Medulla oblongata (tissue), 1 donor: ENCODE measurements at regions not wholly inside any gene's neighbourhood (a gene's known extent, or its start where the extent isn't known, plus 50 kb on each side); places are given as distances from the start of the nearest gene placed in this dataset.
"Not testable (repeated sequence)": the region's sequence is repeated elsewhere in the genome, so short reads cannot be mapped to it uniquely, and the experiment has no call there.

ENCODE experiments used
- DNase-seq: peaks from one replicate; pipeline ENCODE4 v3.0.0-alpha.2; 2015; ENCODE audit errors: extremely low spot score

DNA sequence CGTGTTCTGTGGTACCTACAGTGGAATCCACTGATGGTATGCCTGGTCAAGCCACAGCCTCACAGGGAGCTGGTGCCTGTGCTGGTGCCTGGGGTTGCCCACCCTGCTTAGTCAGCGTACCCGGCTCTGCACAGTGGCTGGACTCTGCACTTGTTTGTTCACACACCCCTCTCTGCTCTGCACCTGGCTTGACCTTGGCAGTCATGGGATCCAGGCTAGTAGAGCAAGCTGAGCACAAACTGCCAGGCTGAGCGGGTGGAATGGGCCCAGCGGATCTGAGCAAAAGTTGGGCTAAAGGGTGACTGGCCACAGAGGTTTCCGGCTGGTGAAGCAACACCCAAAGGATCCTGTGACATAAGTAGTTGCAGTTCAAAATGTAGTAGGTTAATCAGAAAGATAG lies 163.5 kb downstream of the CDH19 start:
- no peak for DNase-seq

DNA sequence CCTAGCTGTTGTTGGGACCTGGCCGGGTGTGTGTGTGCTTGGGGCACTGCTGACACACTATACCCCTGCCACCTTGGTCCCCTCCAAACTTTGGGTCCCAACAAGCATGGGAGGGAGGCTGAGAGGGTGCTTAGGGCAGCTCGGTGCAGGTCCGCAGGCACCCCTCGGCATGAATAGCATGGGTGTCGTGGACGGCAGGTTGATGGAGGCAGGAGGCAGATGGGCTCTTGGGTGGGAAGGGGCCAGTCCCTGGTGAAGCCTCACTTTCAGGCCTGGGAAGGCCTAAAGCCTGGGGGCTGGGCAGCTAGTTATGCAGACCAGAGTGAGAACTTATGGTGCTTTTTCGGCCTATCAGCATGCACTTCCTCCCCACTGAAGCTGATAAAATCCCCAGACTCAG lies 164.2 kb downstream of the CDH19 start:
- no peak for DNase-seq

DNA sequence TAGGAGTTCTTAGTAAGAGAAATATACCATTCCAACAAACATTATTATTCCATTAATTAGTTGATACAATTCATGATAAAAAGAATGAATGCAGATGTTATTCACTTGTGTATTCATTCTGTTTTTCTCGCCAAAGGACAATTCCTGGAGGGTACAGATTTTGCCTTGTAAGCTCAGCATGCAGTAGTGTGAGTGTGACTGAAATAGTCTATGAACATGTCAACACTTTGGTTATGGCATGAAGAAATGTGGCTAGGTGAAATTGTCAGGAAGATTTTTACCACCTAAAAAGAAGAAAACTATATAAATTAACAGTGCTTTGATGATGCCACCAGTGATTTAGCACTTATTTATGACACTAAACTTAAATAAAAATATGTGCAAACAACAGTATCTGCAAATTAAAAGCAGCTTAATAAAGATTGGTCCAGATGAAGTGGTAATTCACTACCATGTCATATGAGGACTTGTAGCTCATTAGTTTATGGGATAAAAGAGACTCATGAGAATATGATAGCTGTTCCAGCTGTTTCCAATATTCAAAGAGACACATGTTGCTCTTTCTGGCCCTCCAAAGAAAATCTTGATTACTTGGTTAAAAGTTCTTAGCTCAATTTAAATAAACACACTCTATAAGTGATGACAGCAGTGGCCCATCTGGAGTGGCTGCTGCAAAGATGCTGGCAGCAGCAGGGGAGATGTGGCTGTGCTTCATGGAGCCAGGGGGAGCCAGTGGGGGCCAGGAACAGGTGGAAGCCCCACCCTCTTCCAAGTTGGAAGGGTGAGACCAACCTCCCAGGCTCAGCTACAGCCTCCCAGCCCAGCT lies 165.0 kb downstream of the CDH19 start:
- no peak for DNase-seq

DNA sequence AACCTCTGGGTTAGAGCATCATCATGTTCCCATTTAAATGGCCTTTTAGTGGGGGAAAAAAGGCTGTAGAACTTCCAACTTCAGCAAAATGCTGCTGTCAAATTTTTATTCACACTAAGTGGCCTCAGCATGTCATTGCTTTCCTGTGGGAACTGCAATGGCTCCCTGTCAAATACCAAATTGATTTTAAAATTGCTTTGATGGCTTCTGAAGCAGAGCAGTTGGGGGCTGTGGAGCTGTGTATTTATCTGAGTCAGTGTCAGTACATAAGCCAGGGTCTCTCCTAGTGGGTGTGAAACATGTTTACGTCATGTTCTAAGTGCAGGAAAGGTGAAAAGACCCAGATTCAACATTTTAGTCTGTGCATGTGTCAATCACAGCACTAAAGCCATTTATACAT lies 171.3 kb downstream of the CDH19 start:
- no peak for DNase-seq

DNA sequence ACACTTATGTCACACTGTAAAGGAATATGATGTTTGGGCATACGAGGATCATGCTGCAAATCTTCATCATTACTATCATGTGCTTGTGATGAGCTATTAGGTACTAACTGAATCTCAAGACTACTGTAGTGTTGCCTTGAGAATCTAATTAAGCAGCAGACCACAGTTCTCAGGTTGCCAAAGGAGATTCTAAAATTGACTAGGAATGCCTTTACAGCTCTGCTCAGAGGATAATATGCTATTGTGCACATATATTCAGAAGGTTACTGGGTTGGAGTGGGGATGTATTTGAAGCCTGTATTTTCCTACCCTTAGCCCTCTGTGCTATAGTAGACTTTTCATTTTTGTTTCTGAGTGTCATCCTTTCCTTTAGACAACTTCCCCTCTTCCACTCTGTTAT lies 175.1 kb downstream of the CDH19 start:
- DNase-seq, result no peak

DNA sequence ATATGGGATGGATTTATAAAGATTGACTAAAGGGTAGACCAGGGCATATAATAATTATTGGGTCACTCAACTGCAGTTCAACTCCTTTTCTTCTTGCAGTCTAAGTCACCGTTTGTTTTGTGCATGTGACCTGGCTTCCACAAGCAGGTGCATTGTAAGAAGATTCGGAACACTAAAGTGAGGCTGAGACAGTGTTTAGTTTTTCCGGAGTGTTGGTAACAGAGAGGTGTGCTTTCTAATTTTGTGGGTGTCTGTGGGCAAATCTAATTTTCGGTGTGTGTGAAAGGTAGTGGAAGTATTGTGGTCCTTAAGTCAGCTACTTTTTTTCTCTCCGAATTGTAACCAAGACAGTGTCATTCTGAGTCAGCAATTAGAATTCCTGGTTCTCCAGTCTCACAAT lies 184.5 kb downstream of the CDH19 start:
- no peak for DNase-seq

DNA sequence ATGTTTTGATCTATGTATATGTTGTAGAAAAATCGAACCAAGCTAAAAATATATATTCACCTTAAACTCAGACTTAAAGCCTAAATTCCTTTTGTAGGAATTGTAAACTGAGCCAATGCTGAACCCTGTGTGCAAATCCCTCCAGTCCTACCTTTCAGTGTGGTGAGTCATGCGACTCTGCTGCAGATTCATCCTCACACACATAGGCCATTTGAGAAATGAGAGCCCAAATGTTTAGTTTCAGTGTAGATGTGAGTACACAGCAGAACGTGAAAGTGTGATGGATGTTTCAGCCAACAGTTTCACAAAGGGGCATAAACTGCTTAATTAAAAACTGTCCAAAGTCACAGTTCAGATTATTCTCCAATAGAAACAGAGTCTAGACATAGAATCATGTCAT lies 193.2 kb downstream of the CDH19 start:
- DNase-seq, result no peak

DNA sequence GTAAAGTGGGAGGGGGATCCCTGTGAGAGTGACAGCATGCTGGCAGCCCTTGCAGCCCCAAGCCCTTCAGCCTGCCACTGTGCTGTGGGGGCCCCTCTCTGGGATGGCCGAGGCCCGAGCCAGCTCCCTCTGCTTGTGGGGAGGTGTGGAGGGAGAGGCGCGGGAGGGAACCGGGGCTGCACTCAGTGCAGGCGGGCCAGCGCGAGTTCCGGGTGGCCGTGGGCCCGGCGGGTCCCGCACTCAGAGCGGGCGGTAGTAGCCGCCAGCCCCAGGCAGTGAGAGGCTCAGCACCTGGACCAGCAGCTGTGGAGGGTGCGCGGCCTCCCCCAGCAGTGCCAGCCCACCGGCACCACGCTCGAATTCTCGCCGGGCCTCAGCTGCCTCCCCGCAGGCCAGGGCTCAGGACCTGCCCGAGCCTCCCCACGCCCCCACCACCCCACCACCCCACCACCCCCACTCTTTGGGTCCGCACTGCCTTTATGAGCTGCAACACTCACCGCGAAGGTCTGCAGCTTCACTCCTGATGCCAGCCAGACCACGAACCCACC lies 208.1 kb downstream of the CDH19 start:
- no peak for DNase-seq

DNA sequence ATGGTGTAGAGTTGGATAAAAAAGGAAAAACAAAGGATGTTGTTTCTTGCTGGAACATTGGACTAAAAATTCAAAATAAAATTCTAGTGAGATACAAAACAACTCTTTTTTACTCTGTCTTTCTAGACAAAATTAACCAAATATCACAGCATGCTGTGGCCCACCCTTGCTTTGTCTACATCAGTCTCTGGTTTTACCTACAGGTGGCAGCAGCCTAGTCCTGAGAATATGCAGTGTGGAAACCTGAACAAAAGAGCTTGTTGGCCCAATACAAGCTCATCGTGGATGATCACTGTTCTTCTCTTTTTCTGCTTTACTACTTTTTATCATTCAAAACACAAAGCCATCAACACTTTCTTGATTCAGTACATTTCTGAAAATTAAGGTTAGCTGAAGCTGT lies 210.4 kb downstream of the CDH19 start:
- no peak for DNase-seq

DNA sequence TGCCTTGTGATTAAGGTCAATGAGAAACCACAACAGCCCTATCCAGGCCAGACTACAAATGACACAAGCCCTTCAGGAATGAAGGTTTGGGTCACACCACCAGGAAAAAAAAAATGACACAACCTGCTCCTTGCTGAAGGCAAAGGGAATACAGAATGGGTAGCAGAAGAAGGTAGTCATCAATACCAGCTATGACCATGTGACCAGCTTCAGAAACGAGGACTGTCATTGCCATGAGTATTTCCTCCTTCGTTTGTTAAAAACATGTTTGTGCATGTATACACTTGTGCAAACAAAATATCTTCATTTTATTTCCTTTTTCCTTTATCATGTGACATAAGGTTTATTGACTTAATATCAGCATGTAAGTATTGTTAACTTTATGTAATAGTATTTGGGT lies 226.6 kb downstream of the CDH19 start:
- no peak for DNase-seq

DNA sequence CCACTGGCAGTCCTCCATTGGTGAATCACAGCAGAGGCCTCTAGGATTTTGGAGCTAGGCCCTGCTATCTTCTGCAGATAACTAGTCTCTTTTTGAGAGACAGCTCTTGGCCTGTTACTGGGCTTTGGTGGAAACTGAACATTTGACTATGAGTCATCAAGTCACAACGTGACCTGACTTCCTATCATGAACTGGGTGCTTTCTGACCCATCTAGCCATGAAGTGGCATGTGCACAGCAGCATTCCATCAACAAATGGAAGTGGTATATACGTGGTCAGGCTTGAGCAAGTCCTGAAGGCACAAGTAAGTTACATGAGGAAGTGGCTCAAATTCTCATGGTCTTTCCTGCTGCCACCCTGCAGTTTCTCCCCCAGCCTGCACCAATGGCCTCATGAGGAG lies 228.5 kb downstream of the CDH19 start:
- not testable (repeated sequence) for DNase-seq

DNA sequence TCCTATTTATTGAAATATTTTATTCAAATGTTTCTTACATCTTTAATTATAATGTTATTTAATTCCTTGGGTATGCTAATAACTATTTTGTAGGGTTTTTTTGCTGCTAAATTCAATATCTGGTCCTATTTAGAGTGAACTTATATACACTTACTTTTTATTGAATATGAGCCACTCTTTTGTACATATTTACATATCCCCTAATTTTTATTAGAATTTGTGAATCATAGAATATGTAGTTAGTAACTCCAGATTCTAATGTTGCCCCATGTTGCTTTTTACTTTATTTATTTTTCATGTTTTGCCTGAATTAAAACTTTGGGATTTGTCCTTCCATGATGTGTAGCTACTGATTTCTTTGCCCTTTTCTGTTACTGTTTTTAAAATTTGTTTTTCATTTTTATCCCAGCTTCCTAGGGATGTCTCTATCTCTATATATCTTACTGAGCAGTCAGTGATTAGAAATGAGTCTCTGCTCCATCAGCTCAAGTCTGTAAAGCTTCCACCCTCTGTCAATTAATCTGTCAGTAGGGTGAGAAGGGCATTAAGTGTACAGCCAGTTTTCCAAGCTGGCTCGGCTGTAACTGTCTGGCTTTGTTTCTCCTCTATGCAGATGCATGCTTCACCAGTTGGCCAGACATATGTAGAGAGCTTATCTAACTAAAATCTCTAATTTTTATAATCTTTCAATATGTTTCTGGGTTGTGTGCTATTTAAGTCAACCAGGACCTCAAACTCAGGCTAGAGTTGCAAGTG lies 256.9 kb downstream of the CDH19 start:
- no peak for DNase-seq

DNA sequence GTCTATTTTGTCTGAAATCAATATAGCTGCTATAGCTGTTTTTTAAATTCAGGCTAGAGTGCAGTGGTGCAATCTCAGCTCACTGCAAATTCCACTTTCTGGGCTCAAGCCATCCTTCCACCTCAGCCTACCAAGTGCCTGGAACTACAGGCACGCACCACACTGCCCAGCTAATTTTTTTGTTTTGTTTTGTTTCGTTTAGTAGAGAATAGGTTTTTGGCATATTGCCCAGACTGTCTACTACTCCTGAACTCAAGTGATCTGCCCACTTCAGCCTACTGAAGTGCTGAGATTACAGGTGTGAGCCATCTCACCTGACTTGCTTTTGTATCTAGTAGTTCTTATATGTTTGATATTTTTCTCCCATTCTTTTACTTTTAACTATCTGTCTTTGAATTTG lies 259.7 kb downstream of the CDH19 start:
- no peak for DNase-seq

DNA sequence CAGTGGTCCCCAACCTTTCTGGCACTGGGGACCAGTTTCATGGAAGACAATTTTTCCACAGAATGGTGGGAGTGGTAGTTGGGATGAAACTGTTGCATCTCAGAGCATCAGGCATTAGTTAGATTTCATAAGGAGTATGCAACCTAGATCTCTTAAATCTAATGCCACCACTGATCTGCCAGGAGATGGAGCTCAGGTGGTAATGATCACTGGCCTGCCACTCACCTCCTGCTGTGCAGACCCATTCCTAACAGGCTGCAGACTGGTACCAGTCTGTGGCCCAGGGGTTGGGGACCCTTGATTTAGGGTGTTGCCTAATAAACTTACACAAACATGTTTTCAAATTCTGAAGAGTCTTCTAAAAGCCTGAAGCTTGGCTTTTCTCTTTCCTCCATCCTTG lies 261.3 kb downstream of the CDH19 start:
- DNase-seq, result no peak

DNA sequence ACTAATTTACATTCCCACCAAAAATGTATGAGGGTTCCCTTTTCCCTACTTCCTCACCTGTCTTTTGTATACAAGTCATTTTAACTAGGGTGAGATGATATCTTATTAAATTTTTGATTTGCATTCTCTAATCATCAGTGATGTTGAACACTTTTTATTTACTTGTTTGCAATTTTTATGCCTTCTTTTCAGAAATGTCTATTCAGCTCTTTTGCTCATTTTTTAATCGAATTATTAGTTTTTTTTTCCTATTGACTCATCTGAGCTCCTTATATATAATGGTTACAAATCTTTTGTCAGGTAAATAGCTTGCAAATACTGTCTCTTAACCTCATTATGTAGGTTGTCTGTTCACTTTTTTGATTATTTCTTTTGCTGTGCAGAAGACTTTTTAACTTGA lies 269.4 kb downstream of the CDH19 start:
- no peak for DNase-seq

DNA sequence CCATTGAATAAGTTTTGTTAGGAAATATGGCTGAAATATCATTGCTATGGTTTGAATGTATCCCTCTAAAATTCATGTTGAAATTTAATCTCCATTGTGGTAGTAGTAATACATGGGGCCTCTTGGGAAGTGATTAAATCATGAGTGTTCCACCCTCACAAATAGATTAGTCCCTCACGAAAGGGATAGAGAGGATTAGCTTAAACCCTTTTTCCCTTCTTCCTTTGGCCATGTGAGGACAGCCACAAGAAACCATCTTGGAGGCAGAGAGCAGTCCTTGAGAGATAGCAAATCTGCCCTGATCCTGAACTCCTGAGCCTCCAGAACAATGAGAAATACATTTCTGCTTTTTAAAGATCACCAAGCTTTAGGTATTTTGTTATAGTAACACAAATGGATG lies 274.2 kb downstream of the CDH19 start:
- DNase-seq, result no peak

DNA sequence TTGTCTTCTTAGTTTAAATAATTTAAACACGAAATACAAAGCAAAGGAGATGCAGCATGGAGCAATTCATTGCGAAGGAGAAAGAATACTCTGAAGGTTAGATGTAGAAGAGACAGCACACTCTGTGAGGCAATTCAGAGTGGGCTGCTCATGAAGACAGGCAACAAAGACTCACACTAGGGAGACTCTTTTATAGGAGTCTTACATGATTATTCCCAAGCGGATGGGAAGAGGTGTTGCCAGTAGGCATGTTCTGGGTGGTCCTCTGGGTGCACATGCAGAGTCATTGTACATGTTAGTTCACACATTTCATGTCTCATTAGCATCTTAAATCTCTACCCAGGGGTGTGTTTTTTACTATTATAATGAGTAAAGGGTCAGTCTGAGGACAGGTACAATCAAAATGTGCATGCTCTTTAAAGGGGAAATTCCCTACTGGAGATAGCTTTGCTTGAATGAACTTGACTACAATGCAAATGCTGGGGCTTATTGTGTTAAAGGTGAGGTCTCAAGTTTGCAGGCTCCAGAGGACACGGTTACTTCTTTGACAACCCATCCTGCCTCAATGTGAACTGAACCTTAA lies 275.5 kb downstream of the CDH19 start:
- no peak for DNase-seq

DNA sequence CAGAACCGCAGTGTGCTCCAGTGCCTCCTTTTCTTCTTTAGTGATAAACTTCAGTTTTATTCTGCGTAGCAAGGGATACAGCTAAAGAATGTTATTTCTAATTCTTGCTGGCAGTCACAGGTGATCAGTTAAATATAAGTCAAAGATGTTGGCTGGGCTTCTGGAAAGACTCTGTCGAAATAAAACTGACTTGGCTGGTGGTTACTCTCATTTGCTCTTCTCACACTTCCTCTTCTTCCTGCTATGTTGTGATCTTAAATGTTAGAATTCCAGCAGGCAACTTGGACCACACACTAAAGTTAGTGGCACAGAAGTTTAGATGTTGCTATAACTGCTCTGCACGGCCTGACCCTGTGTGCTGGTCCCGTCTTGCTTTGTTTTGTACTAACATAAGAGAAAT lies 278.6 kb downstream of the CDH19 start:
- DNase-seq, result no peak

DNA sequence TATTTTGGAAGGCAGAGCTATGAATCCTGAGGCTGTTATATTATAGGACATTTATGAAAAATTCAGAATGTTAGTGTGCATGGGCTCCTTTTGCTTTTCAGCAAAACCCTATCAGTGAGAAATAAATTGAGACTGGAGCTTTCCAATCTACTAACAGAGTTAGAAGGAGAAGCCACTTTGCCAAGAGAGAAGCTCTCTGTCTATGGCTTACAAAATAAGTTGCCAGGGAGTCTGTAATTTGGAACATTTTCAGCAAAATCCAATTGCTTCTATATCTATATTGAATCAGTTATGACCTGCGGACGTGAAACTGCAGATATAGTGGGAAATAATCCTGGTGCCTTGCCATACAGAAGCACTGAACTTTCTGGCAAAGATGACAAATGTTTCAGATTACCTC lies 279.3 kb downstream of the CDH19 start:
- no peak for DNase-seq

DNA sequence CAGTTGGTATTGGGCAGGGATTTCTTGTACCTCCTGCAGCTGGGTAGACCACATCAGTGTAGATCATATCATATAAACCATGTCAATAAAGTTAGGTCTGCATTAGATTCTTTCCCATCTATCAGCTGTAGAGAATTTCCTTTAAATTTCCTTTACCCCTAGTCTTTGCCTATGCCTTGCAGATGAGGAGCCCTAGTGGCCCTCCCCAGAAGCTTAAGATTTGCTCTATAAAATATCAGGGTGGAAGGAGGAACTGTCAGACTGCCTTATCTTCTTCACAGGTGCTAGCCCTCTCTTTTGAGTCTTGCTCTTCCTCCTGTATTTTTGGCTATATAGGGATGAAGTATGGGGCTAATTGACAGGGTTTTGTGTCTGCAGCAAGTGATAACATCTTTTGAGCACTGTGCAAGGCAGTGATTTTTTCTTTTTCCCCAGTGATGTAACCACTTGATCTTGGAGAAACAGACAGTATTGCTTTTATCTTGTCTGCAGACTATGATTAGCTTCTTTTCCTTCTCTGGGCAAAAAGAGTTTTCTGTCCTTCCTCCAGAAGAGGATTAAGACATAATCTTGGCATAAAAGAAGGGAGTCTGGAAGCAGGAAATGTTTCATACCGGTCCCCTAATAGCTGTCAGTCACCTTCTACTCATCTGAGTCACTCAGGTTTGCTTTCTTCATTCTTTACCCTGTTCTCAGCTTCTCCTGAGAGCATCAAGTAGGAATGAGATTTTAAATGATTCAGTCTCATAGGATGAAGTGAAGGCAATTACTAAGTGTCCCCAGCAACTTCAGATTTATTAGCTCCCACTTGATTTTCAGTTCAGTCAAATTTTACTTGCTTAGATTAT lies 286.4 kb downstream of the CDH19 start:
- DNase-seq, result no peak

DNA sequence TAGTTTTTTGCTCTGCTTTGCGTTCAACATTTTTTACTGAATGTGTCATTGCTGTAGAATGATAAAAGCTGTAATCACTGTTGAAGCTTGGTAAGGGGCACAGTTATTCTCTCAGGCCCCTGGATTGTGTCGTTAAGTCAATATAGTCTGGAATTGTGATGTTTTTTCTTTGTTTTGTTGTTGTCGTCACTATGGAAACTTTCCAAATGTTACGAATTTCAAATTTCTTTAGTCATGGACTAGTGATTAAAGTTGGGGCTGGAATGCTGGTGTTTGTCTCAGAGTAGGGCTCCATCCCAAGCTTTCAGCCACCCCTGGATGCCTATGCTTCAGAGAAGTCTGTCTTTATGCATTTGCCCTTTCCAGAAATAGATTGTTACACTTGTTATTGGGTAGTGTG lies 287.2 kb downstream of the CDH19 start:
- DNase-seq, result no peak

DNA sequence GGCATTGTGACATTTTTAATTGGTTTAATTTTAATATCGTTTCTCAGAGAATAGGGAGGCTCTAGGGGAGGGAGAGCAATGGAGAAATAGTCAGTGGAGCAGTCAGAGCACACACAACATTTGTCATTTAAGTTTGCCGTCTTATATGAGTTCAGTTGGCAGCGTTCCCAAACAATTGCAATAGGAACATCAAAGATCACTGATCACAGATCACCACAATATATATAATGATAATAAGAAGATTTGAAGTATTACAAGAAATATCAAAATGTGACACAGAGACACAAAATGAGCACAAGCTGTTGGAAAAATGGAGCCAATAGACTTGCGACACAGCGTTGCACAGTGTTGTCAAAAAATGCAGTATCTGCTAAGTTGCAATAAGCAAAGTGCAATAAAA lies 303.7 kb downstream of the CDH19 start:
- DNase-seq, result no peak
